ENCODE measurements at regions not wholly inside any gene's neighbourhood (a gene's known extent, or its start where the extent isn't known, plus 50 kb on each side); places are given as distances from the start of the nearest gene placed in this dataset.

DNA sequence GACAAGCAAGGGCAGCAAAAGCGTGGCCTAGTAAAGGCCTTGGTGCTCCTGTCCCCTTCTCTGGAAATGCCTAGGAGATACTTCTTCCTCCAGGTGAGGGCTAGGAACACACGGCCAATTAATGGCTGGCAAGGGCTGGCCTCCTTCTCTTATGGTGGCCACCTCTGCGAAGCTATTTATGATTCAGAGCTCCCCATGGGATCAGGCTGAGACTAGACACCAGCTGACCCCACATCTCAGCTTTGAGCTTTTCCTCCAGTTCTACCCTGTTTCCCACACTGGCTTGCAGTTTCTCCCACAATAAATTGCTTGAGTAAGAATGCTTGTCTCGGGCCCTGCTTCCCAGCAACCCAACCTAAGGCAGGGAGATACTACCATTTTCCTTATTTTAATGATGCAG, 53.7 kb downstream of the CAMK2N1 start:
- DNase-seq = no peak
- Histone ChIP-seq H3K4me1 (no peaks in the 10 kb centered on the region), H3K4me3 (no peak overlapping the region), H3K27ac (no peak overlapping the region), H3K9me3 (no peaks in the 10 kb centered on the region), H3K27me3 (replicated peaks in 1 of 7) (peaks cover 0 to 79% (median 12%) of the 10 kb centered on the region in 7 donors), H3K36me3 (no peaks in the 10 kb centered on the region)
- WGBS, 5 donors = 80 to 95% (median 86%) methylated on average over 4 of the region's 4 CpGs
- TF ChIP-seq, protein P1, sequence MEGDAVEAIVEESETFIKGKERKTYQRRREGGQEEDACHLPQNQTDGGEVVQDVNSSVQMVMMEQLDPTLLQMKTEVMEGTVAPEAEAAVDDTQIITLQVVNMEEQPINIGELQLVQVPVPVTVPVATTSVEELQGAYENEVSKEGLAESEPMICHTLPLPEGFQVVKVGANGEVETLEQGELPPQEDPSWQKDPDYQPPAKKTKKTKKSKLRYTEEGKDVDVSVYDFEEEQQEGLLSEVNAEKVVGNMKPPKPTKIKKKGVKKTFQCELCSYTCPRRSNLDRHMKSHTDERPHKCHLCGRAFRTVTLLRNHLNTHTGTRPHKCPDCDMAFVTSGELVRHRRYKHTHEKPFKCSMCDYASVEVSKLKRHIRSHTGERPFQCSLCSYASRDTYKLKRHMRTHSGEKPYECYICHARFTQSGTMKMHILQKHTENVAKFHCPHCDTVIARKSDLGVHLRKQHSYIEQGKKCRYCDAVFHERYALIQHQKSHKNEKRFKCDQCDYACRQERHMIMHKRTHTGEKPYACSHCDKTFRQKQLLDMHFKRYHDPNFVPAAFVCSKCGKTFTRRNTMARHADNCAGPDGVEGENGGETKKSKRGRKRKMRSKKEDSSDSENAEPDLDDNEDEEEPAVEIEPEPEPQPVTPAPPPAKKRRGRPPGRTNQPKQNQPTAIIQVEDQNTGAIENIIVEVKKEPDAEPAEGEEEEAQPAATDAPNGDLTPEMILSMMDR (IDR thresholded peaks at IDR 0.05 in 8 of 11, conservative IDR thresholded peaks at IDR 0.05 in 3 of 11) = no peak
- no peak for TF ChIP-seq POLR2A (IDR thresholded peaks at IDR 0.05)
- no peak for TF ChIP-seq POLR2AphosphoS5 (IDR thresholded peaks at IDR 0.05)
- intact Hi-C loops (cut with DNase I; ENCODE audit: low total_unique reads) = no loop called here

DNA sequence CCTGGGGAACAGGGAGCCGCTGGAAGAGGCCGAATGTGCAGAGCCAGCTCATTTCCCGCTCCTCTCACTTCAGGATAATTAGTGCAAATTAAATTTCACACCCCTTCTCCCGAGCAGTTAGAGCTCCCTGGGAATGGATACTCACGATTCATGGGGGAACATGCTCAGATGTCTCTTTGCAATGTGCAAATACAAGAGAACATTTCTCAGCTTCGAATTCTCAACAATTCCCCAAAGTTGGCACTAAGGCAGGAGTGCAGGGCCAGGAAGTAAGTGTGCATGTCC, 54.9 kb downstream of the CAMK2N1 start:
- WGBS, 5 donors = 24 to 41% (median 26%) methylated on average over 5 to 6 of the region's 6 CpGs
- H3K4me1 ChIP-seq = no peaks in the 10 kb centered on the region
- no peak overlapping the region for H3K27ac ChIP-seq
- H3K9me3 ChIP-seq = no peaks in the 10 kb centered on the region
- intact Hi-C loops (cut with DNase I; ENCODE audit: low total_unique reads) = no loop called here
- no peaks in the 10 kb centered on the region for H3K36me3 ChIP-seq
- H3K4me3 ChIP-seq = no peak overlapping the region
- peaks cover 0 to 76% (median 12%) of the 10 kb centered on the region in 7 donors for H3K27me3 ChIP-seq (replicated peaks in 1 of 7)
- no peak for TF ChIP-seq POLR2AphosphoS5 (IDR thresholded peaks at IDR 0.05)
- TF ChIP-seq POLR2A (IDR thresholded peaks at IDR 0.05) = no peak
- TF ChIP-seq, protein P1 (IDR thresholded peaks at IDR 0.05 in 8 of 11, conservative IDR thresholded peaks at IDR 0.05 in 3 of 11) = no peak
- no peak for DNase-seq

DNA sequence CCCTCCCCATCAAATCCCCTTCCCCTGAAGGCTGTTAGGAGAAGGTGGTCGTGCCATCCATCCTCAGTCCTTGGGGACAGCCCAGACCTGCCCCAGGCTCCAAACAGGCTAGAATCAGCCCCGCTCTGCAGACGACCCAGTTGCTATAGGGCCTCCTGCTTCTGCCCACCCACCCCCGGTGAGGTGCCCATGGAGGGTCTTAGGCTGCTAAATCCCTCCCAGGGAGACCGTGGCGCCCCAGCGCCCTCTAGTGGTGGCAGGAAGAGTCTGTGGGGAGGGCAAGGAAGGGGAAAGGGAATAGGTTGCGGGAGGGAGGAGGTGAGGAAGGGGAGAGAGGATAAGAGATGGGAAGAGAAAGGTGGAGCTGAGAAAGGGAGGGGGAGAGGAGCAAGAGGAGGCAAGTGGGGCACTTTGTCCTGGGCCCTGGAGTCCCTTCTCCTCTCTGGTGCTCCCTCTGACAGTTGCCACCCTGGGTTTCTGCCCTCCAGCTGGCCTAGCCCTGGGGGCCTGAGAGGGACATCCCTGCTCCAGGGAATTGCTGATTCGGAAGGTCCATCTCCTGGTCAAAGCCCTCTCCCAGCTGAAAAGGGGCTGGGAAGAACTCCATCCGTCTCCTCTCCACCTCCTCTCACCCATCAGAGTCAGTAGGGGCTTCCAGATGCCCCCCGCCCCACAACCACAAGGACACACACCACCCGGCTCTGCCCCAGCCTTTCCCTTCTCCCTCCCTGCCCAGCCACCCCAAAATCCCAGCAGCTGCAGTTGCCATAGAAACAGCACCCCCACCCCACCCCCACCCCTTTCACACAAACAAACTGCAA, 55.4 kb downstream of the CAMK2N1 start:
- intact Hi-C loops (cut with DNase I; ENCODE audit: low total_unique reads) = no loop called here
- DNase-seq = no peak

DNA sequence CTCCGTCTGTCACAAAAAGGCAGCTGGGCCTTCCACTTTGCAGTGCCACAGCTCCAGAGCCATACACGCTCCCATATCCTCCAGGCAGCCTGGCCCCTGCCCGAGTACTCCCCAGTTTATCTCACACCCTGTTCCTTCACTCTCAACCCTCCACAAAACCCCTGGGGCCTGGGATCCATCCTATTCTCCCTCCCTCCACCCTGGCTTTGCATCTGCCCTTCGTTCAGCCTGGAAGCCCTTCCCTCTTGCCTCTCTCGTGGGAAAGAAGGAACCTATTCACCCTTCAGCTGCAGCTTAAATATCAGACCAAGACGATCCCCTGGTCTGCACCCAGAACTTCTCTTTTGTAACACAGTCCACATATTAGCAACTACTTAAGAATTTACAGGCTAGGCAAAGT, 56.7 kb downstream of the CAMK2N1 start:
- no peaks in the 10 kb centered on the region for H3K4me1 ChIP-seq
- H3K36me3 ChIP-seq = no peaks in the 10 kb centered on the region
- TF ChIP-seq, protein P1 (IDR thresholded peaks at IDR 0.05 in 8 of 11, conservative IDR thresholded peaks at IDR 0.05 in 3 of 11) = no peak
- no peak overlapping the region for H3K27ac ChIP-seq
- H3K9me3 ChIP-seq = peaks cover 0 to 17% (median 14%) of the 10 kb centered on the region in 8 donors
- no peak overlapping the region for H3K4me3 ChIP-seq
- peaks cover 0 to 57% (median 4%) of the 10 kb centered on the region in 7 donors for H3K27me3 ChIP-seq (replicated peaks in 1 of 7)
- DNase-seq = no peak
- 39 to 58% (median 48%) methylated on average over 6 of the region's 6 CpGs for WGBS, 5 donors
- intact Hi-C loops (cut with DNase I; ENCODE audit: low total_unique reads) = no loop called here

More for the DNA sequence above, 55.4 kb downstream of the CAMK2N1 start:
- H3K27ac ChIP-seq = no peak overlapping the region
- WGBS, 5 donors = 13 to 28% (median 22%) methylated on average over 12 of the region's 12 CpGs
- TF ChIP-seq POLR2AphosphoS5 (IDR thresholded peaks at IDR 0.05) (no peak), POLR2A (IDR thresholded peaks at IDR 0.05) (no peak)
- TF ChIP-seq, protein P1 (IDR thresholded peaks at IDR 0.05 in 8 of 11, conservative IDR thresholded peaks at IDR 0.05 in 3 of 11) = peak in 9 of 11 experiments; percentile 19 to 66 (median 60)
- H3K4me1 ChIP-seq = no peaks in the 10 kb centered on the region
- no peak overlapping the region for H3K4me3 ChIP-seq
- H3K27me3 ChIP-seq (replicated peaks in 1 of 7) = peaks cover 0 to 70% (median 12%) of the 10 kb centered on the region in 7 donors
- peaks cover 0 to 4% (median 3%) of the 10 kb centered on the region in 8 donors for H3K9me3 ChIP-seq
- H3K36me3 ChIP-seq = no peaks in the 10 kb centered on the region
